NCI-H2029 treated with DMSO at 0.1 percent for 48 hours (cell line): ENCODE measurements at regions not wholly inside any gene's neighbourhood (a gene's known extent, or its start where the extent isn't known, plus 50 kb on each side); places are given as distances from the start of the nearest gene placed in this dataset.

ENCODE experiments used
- DNase-seq: peaks from one replicate; lab custom pipeline; 2025; lab: John Stamatoyannopoulos, UW

DNA sequence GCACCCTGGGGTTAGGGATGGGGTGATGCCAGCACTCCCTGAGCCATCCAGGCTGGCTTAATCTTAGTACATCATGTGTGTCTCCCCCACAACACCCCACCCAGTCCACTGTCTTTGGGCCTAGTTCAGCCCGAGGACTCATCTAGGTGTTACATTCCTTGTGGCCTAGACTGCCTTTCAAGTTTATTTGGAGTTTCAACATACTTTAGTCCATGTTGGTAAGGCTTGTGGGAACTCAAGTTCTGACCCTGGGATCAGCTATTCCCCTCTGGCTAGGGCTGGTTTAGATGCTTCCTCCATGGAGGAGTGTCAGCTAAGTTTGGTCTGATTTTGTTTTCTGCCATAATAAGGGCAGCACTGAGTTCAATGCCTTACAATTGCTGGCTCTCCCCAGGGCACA lies 302.4 kb downstream of the SMARCA2 start:
- DNase-seq: no peak

DNA sequence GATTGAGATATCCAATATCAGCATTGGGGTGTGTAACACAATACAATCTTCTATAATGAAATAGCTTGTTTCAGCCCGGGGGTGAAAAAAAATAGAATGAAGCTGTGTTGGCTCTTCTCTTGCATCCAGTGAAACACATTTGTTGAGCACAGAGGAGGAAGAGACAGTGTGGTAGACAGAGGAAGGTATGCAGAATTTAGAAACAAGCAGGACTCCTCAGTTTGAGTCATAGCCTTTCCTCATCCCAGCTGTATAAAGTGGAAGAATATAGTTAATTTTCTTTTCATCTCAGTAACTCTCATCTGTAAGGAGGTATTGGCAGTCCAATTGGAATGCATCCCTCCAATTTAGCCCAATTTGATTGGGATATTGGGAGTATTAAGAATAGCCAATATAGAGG lies 302.2 kb upstream of the VLDLR start:
- no peak for DNase-seq

DNA sequence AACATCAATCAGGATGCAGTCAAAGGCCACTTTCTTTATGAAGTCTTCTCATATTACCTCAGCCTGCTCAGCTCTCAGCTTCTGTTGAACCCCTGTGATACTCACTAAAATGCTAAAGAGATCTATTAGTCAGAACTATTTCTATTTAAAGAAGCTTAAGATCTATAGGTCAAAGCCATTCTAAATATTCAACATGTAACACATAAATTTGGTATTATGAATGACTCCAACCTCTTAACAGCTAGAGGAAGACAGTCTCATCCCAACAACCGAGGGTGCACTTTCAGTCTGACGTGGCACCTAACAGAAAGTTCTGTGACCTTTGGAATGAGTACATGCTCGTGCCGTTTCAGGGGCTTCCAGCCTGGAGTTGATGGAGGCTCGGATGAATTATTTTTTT lies 301.5 kb upstream of the VLDLR start:
- no peak for DNase-seq

DNA sequence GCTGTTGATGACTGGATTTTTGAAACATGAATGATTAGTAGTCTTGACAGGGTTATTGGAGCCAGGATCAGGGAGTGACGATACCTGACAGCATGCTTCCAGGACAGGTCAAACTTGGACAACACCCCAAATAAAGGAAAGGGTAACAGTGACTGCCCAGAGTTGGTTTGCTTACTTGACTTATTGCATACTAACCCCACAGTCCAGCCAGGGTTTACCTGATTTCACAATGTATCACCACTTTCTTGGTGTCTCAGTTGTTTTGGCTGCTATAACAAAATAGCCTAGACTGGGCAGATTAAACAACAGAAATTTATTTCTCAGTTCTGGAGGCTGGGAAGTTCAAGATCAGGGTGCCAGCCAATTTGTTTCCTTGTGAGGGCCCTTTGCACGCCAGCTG lies 301.0 kb upstream of the VLDLR start:
- no peak for DNase-seq

DNA sequence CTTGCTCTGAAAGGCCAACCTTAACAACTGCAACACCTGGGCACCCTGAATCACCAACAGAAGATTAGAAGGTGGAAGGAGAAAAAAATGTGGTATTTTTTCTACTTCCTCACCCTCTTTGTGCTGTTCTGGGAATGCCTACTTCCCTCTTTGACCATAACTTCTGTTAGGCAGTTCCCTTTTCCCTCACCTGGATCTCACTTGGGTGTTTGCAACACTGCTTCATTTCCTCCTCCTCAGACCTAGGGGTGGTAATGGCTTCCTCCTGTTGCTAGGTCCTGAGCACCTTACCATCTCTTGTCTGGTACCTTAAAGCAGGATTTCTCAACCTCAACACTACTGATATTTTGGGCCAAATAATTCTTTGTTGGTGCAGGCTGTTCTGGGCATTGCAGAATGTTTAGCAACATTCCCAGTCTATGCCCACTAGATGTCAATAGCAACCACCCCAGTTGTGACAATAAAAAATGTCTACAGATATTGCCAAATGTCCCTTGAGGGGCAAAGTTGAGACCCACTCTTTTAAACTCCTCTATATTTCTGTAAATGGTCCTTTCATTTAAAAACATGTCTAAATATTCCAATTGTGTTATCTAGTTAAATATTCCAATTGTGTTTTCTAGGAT lies 300.0 kb upstream of the VLDLR start:
- no peak for DNase-seq

DNA sequence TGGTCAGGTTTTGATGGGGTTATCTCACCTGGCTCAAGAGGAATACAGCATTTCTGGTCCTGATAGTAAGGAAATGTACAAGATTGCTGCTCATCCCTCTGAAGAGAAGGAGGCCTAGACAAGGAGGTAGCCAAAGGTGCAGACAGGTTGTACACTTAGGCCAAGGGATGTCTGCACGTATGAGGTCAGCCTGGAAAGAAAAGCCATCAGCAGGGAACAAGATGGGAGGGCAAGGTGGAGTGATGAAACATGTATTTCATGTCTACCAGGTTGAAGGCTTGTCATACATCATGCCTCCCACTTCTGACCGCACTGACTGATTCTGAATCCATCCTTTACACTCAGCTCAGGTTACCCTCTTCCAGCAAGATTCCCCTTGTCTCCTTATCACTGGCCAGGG lies 296.8 kb upstream of the VLDLR start:
- no peak for DNase-seq

DNA sequence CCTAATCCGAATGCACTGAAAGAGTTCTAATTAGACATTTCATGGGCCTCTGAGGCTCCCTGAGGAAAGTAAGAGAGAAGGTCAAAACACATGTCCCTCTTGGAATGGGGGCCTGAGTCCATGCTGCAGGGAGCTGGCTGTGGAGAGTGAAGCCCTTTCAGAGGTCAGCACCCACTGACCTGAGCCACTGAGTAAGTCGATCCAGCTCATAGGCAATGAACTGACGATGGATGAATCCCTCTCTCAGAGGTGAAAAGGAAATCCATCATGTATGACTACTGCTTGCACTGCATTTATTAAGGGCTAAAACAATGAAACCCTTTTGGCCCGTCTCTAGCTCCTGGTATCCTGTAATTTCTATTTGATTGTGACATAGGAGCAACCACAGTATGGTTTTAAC lies 288.9 kb upstream of the VLDLR start:
- no peak for DNase-seq

DNA sequence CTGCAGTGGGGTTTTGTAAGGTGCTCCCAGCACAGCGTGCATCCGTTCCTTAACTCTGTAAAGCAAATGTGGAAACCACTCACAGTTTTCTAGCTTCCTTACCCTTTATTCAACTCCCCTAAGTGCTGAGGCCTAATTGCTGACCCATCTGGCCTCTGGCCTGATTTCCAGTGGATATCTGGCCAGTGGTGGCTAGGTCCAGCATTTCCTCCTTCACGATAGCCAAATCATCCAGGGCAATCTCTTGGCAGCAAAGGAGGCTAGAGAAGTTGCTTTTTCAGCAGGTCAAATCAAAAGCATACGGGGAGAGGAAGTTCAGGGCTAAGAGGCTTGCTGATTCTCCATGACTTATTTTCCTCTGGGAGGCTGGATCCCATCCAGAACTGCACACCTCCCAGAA lies 286.3 kb upstream of the VLDLR start:
- DNase-seq: no peak

DNA sequence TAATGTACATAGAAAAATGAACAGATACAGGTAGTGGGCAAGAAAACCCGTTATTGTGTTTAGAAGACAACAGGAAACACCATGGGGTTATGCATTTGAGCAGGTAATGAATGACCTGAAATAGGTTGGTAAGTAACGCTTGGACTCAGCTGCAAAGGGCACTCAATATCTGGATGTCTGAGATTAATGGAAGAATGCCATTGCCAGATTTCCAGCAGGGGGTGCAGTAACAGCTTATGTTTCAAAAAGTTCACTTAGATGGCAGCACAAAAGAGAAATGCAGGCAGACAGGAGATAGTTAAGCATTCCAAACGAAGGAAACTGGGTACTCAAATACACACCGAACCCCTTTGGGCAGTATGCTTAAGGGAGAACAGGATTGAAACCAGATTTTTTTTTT lies 285.5 kb upstream of the VLDLR start:
- no peak for DNase-seq

DNA sequence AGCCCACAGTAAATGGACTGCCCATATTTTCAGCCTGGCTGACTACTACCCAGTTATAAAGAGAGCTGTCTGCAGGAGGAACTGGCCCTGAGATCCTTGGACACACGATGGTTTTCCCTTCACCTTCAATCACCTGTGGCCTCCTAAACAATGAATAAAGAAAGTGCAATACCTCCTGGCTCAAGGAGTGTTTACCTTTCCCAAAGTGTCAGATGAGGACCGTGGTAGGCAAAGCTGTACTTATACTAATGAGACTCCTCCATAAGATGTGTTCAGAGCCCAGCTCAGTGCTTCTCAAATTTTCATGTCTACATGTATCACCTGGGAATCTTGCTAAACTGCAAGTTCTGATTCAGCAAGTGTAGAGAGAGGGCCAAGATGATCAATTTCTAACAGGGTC lies 284.5 kb upstream of the VLDLR start:
- no peak for DNase-seq

DNA sequence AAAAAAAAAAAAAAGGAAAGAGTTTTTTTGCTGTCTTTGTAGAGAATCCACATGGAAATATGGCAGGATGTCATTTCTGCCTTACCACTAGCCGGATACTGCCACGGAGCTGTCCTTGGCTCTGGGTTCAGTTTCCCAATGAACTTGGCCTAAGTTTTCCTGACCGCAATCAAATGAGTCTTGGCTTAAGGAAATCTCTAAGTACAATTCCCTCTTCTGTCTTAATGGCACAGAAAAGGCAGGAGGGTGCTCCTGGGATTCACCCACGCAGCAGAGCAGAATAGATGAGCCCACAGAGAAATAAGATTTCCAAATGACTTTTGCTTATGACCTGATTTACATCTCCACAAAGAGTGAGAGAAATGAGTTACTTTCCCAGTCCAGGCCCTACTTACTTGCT lies 284.0 kb upstream of the VLDLR start:
- no peak for DNase-seq

DNA sequence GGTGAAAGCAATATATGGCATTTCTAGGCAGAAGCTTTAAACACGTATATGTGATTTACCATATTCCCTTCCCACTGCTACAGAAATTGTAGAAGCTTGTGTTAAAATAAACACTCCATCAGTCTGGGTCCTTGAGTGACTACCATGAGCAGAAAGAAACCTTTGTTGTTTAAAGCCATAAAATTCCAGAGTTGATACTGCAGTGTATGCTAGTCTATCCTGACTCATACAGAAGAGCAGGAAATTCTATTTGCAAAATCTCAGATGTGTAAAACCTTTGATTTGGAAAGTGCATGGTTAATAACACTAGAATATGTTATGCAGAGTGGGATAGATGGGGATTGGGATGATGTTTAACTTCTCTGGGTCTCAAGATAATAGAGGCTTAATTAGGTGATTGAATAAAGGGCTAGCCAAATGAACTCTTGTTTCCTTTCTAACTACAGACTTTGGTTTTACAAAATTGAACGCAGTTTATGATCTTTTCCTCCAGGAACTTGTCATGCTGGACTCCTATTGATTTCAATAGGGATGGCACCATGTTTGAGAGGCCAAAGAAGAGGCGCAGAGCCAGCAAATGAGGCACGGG lies 282.7 kb upstream of the VLDLR start:
- no peak for DNase-seq

DNA sequence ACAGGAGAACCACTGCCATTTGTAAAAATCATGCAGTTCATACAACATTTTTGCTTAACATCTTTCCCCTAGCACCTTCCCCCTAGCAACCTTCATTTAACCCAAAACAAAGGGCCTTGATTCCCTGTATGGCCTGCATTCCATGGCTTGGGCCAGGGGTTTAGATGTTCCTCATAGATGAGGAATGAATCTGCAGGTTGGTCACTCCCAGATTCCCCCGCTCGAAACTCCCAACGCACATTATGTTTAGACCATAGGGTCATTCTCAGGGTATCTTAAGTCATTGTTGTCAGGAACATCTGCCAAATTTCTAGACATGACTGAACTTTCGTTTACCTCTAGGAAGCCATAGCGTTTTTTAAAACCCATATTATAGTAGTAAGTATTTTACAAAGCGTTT lies 282.2 kb upstream of the VLDLR start:
- no peak for DNase-seq

DNA sequence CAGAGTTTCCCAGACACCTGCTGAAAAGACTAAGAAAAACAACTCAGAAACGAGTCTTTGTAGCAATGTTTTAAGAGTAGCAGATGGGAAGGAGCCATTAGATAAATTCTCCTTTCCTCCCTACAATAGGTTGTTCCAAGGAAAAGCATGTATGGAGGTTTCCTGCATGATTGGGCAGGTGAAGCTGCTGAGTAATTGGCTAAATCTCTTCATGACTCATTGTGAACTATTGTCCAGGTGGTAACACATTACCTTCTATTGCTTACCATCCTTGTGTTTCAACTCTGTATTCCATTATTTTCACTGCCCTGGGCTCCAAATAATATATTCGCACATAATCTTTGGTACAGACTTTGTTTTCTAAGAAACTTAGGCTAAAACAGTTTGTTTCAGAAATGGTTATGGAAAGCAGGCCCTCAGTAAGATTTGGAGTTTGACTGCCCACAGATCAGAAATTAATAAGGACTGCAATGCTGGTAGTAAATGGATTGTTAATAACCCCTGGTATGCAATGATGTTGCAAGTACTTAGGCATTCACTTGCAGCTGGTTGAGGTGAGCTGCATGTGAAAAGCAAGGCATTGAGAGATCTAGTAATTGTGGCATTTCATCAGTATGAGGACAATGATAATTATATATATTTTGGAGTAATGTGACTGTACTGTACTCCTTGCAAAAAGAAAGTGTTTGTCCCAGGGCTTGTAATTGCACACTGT lies 281.4 kb upstream of the VLDLR start:
- DNase-seq: no peak

DNA sequence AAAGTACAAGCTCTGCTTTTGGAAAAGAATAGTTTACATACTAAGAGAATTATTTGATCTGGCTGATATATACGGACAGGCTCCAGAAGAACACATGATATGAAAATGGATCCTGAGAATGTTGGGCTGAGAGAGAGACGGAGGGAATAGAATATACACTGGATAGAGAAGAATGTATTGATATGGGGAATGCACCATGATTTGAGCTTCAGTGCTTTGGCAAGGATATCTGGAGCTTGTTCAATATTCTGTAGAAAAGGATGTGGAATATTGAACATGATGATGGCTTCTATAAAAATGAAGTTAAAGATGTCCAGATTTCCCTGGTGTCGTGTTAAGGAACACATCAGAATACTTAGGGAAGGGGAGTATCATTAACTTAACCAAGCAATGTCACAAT lies 280.5 kb upstream of the VLDLR start:
- no peak for DNase-seq

DNA sequence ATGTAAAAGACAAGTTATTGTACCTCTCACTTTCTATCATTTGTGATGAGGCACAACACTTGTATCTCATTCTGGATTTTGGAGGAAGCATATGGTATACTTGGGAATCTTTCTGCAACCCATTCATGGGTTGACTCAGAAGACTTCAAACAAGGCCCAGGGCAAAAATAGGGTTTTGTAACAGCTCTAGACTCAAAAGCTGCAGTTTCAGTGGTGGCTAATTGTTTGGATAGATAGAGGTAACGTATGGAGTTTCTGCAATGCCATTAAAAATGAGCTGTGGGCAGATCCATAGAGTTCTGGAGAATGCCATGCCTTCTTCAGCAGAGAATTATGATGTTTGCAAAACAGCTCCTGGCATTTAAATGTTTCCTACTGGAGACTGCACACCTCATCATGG lies 279.6 kb upstream of the VLDLR start:
- DNase-seq: no peak

DNA sequence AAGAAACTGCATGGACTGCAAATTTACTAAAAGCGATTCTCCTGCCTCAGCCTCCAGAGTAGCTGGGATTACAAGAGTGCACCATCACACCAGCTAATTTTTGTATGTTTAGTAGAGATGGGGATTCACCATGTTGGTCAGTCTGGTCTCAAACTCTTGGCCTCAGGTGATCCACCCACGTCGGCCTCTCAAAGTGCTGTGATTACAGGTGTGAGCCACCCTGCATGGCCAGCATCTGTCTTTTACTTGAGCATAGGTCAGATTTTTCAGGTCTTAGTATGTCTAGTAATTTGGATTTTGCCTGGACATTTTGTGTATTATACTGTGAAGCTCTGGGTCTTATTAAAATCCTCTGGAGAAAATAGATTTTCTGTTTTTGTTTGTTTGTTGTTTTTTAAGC lies 277.8 kb upstream of the VLDLR start:
- DNase-seq: no peak

DNA sequence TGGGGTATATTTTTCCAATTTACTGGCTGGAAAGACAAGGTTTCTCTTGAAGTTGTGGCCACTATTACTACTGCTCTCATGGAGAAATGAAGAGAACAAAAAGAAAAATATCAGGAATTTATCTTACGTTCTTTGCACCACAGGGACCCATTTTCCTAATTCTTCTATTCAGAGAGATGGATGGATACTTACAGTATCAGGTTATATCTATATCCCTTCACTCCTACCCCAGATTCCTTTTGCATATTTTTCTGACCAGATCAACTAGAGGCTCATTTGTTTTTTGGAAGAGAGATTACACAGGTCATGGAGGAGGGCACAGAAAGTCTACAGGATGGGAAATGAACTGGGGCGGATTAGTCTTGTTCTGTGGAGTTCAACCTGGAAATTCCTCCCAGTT lies 277.2 kb upstream of the VLDLR start:
- no peak for DNase-seq

DNA sequence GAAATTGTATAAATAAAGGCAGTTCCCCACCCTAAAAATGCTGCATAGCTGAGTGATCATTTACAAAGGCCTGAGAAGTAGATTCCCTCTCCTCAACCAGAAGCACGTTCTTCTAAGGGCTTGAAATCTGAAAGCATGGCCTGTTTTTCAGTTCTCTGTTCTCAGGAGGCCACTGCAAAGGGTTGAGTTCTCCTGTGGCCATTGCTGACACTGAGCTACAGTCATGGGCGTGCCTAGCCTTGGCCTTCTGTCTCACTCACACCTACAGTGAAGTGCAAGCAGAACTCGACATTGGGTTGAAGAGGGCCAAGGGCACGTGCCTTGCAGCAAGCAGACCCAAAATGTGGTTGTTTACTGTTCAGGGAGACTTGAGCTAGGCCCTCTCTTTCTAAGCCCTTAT lies 276.6 kb upstream of the VLDLR start:
- DNase-seq: no peak

DNA sequence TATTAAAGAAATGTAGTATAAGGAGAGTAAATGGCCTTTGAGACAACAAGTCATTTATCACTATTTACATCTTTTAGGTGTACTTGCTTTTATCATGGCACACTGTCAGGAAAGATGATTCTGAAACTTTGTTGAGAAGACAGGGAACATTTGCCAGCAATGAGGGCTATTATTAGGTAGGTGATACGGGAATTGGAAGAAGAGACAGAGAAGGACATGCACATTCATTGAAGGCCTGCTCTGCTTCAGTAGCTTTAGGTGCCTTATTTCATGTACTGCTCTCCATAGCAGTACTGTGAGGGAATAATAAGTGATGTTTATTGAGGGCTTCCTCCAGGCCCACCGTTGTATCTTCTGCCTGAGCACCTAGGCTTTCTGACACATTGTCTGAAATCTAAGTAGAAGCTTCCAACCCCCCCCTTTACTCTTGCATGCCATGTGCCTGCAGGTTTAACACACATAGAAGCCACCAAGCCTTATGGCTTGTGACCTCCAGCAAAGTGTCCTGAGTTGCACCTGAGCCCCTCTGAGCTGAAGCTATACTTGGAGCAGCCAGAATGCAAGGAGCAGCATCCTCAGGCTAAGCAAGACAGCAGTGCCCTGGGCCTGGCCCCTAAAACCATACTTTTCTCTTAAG lies 275.2 kb upstream of the VLDLR start:
- DNase-seq: no peak

DNA sequence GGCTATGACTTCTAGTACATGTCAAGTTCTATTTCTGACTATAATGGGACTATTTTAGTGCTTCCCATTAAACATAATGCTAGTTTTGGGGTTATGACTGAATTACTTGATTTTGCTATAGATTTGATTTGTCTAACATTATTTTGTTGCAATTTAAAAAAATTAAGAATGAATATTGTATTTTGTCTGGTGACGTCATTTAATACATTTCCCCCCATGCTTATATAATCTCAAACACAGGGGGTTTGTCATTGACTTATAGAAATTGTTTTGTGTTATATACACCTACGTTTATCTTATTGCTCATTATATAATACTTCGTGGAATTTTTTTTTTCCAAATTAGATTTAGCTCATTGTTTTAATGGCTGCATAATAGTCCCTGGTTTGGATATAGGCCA lies 270.3 kb upstream of the VLDLR start:
- DNase-seq: no peak

DNA sequence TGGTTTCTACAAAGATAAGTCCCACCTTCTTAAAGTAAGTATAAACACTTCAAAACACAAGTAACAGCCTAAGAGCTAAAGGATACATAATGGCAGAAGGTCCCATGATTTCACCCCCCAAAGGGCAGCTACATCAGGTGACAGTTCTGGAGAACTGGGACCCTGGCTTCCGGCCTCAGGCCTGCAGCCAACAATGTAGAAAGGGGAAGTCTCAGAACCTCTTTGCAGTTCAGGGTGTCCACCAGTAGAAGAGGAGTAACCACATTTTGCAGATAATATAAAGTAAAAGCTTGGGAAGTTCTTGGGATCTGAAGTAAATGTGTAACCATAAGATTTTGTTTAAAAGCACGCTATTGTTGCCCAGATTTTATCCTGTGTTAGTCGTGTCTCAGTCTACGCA lies 267.4 kb upstream of the VLDLR start:
- DNase-seq: no peak
